B cell (primary cell): ENCODE measurements at regions not wholly inside any gene's neighbourhood (a gene's known extent, or its start where the extent isn't known, plus 50 kb on each side); places are given as distances from the start of the nearest gene placed in this dataset.

Source experiments
- ATAC-seq: fragments of 200-7000 bp; cut with Tn5 transposase; one replicate; pipeline ENCODE4 v1.10.0; 2021; ENCODE audit warnings: low read depth, mild to moderate bottlenecking, moderate number of reproducible peaks, moderate library complexity
- CTCF ChIA-PET: fragments of 350-600 bp; sonication (Branson Sonifier 250); formaldehyde crosslinking; loops from one replicate; lab custom pipeline; 2021; ENCODE audit warnings: antibody characterized with exemption, inconsistent platforms; lab: Charles Lee
- POLR2A ChIA-PET: fragments of 350-600 bp; sonication (Branson Sonifier 250); formaldehyde crosslinking; loops from one replicate; lab custom pipeline; 2021; ENCODE audit warnings: antibody characterized with exemption; lab: Charles Lee
- DNase-seq: peaks from one replicate; pipeline ENCODE4 v3.0.0; 2013
- H2AFZ ChIP-seq: 2 replicates; pipeline ENCODE4 v1.6.1; 2012; ENCODE audit warnings: mild to moderate bottlenecking, low read depth, low read length; ENCODE audit not compliant: insufficient read depth, poor library complexity, severe bottlenecking
- H3K27ac ChIP-seq, 2 donors: 1 replicate in 1 of 2; 2 replicates in 1 of 2; pipeline ENCODE4 v1.5.1; 2012 to 2013; ENCODE audit warnings: low read length in 2 of 2, mild to moderate bottlenecking in 2 of 2, moderate library complexity in 1 of 2
- H3K27me3 ChIP-seq, 4 experiments: fragments of 200-600 bp in 1 of 4; sonication (generic) in 1 of 4; replicated peaks in 1 of 4; 1 replicate in 2 of 4; 2 replicates in 2 of 4; pipeline versions ENCODE4 v1.6.1 to v1.7.0; 2013 to 2016; ENCODE audit warnings: low read length in 3 of 4, mild to moderate bottlenecking in 2 of 4, mixed read lengths in 1 of 4, moderate library complexity in 1 of 4; ENCODE audit not compliant: insufficient read depth in 4 of 4, control insufficient read depth in 3 of 4; ENCODE audit errors: control extremely low read depth in 1 of 4
- H3K36me3 ChIP-seq, 2 experiments: replicated peaks in 1 of 2; 1 replicate in 1 of 2; 2 replicates in 1 of 2; pipeline versions ENCODE4 v1.6.1 to v1.7.1; 2013; ENCODE audit warnings: low read length in 1 of 2; ENCODE audit not compliant: insufficient read depth in 2 of 2, control insufficient read depth in 1 of 2; ENCODE audit errors: control extremely low read depth in 1 of 2, extremely low read depth in 1 of 2
- H3K4me1 ChIP-seq, 2 donors: fragments of 200-600 bp in 1 of 2; sonication (generic) in 1 of 2; 1 replicate in 1 of 2; 2 replicates in 1 of 2; pipeline versions ENCODE4 v1.5.1 to v1.6.1; 2013 to 2017; ENCODE audit warnings: low read length in 2 of 2; ENCODE audit not compliant: control insufficient read depth in 2 of 2, insufficient read depth in 2 of 2
- H3K4me2 ChIP-seq: replicated peaks from 2 replicates; pipeline ENCODE3; 2012; ENCODE audit warnings: mild to moderate bottlenecking, low read depth, low read length; ENCODE audit not compliant: poor library complexity, severe bottlenecking
- H3K4me3 ChIP-seq, 5 experiments: fragments of 200-600 bp in 1 of 5; sonication (generic) in 1 of 5; 1 replicate in 3 of 5; 2 replicates in 2 of 5; pipeline versions ENCODE4 v1.5.1 to v1.7.0; 2011 to 2016; ENCODE audit warnings: low read length in 4 of 5, mild to moderate bottlenecking in 4 of 5, low read depth in 2 of 5, control low read depth in 1 of 5, moderate library complexity in 1 of 5; ENCODE audit not compliant: insufficient read depth in 1 of 5; ENCODE audit errors: control extremely low read depth in 1 of 5, extremely low read depth in 1 of 5
- H3K79me2 ChIP-seq: fragments of 200-600 bp; sonication (generic); one replicate; pipeline ENCODE4 v1.6.0; 2016; ENCODE audit warnings: low read length; ENCODE audit not compliant: control insufficient read depth, insufficient read depth
- H3K9ac ChIP-seq: fragments of 200-600 bp; sonication (generic); 2 replicates; pipeline ENCODE4 v1.6.1; 2017; ENCODE audit warnings: mild to moderate bottlenecking, low read length, moderate library complexity
- H3K9me3 ChIP-seq, 3 donors: one replicate each; pipeline versions ENCODE4 v1.6.1 to v1.7.1; 2013; ENCODE audit warnings: low read length in 2 of 3; ENCODE audit not compliant: control insufficient read depth in 2 of 3, insufficient read depth in 1 of 3; ENCODE audit errors: control extremely low read depth in 1 of 3
- H4K20me1 ChIP-seq: 2 replicates; pipeline ENCODE4 v1.6.0; 2012; ENCODE audit warnings: mild to moderate bottlenecking, low read length; ENCODE audit not compliant: insufficient read depth, control insufficient read depth, poor library complexity, severe bottlenecking
- H3K27ac Mint-ChIP-seq: one replicate; pipeline ENCODE4 v1.8.0; 2021; ENCODE audit warnings: mixed read lengths
- H3K27me3 Mint-ChIP-seq: one replicate; pipeline ENCODE4 v1.8.0; 2021; ENCODE audit warnings: mixed read lengths
- H3K4me1 Mint-ChIP-seq: one replicate; pipeline ENCODE4 v1.8.0; 2021; ENCODE audit warnings: mixed read lengths
- H3K4me3 Mint-ChIP-seq: one replicate; pipeline ENCODE4 v1.8.0; 2021; ENCODE audit warnings: mixed read lengths
- H3K9me3 Mint-ChIP-seq: one replicate; pipeline ENCODE4 v1.8.0; 2022; ENCODE audit warnings: mixed read lengths; ENCODE audit not compliant: insufficient read depth
- EZH2 ChIP-seq: IDR thresholded peaks from 2 replicates; pipeline ENCODE4 v1.6.1; 2012; ENCODE audit warnings: borderline replicate concordance, low read depth, mild to moderate bottlenecking, moderate library complexity, low read length; ENCODE audit not compliant: insufficient read depth, poor library complexity, severe bottlenecking
- WGBS: methylation state at CpG from one replicate; pipeline ENCODE4 v1.1.5; 2013; ENCODE audit warnings: missing lambda C conversion rate; ENCODE audit not compliant: insufficient coverage; 5-methylcytosine and 5-hydroxymethylcytosine counted together
- intact Hi-C: fragments of 100-400 bp; cut with micrococcal nuclease; formaldehyde crosslinking; loops from one replicate; pipeline ENCODE4 v1.10.0; 2022
- TF ChIP-seq, protein P1 (sequence below): fragments of 200-600 bp; IDR thresholded peaks from one replicate; pipeline ENCODE4 v1.8.0; 2022; ENCODE audit warnings: antibody characterized with exemption, mild to moderate bottlenecking

DNA sequence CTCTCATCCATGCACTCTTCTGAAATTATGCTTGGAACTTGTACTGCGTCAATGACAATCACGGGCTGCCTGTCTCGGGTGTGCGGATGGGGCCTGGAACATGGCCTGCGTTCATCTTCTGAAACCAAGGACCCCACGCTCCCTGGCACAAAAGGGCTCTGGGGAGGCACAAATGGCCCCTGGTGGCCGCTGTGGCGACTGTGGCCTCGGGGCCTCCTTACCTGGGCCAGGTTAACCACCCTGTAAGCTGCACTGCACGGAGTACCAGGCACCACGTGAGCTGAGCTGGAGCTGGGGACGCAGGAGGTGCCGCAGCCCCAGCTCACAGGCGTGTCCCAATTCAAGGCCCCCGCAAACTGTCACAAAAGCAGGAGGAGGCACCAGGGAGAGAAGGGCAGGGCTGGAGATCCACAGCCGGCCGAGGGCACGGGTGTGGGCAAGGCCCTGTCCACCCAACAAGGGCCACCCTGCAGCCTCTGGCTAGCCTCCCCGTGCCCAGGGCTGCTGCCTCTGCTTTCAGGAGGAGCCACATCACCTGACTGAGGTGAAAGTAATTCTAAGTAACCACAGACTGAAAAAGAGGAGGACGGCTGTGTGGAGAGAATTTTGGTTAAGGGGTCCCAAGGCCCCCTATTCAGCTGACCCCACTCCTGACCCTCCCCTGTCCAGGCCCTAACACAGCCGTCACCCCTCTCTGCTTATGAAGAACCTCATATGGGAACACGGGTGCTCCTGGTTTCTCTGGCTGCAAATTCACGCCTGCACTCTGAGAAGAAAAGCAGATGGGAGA lies 61.1 kb upstream of the GALNT9 start:
- Mint-ChIP-seq H3K4me1 (no peaks in the 10 kb centered on the region), H3K27me3 (peaks cover 18% of the 10 kb centered on the region), H3K27ac (no peak overlapping the region), H3K4me3 (no peak overlapping the region), H3K9me3 (no peaks in the 10 kb centered on the region)
- Histone ChIP-seq H3K4me2 (no peak overlapping the region), H3K4me3 (no peak overlapping the region), H2AFZ (no peak overlapping the region), H3K9me3 (peaks cover 0 to 6% (median 0%) of the 10 kb centered on the region in 3 donors), H3K79me2 (no peaks in the 10 kb centered on the region), H3K4me1 (no peaks in the 10 kb centered on the region), H3K27me3 (peaks cover 0 to 8% (median 1%) of the 10 kb centered on the region in 4 experiments), H3K27ac (no peak overlapping the region), H3K9ac (no peak overlapping the region), H4K20me1 (no peaks in the 10 kb centered on the region), H3K36me3 (no peaks in the 10 kb centered on the region)
- ChIA-PET CTCF (no interaction called here), POLR2A (no interaction called here)
- WGBS = 89% methylated on average over 20 of the region's 23 CpGs
- intact Hi-C loops = no loop called here
- no peak for TF ChIP-seq EZH2
- TF ChIP-seq, protein P1, sequence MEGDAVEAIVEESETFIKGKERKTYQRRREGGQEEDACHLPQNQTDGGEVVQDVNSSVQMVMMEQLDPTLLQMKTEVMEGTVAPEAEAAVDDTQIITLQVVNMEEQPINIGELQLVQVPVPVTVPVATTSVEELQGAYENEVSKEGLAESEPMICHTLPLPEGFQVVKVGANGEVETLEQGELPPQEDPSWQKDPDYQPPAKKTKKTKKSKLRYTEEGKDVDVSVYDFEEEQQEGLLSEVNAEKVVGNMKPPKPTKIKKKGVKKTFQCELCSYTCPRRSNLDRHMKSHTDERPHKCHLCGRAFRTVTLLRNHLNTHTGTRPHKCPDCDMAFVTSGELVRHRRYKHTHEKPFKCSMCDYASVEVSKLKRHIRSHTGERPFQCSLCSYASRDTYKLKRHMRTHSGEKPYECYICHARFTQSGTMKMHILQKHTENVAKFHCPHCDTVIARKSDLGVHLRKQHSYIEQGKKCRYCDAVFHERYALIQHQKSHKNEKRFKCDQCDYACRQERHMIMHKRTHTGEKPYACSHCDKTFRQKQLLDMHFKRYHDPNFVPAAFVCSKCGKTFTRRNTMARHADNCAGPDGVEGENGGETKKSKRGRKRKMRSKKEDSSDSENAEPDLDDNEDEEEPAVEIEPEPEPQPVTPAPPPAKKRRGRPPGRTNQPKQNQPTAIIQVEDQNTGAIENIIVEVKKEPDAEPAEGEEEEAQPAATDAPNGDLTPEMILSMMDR = no peak
- ATAC-seq (no peak), DNase-seq (no peak)

DNA sequence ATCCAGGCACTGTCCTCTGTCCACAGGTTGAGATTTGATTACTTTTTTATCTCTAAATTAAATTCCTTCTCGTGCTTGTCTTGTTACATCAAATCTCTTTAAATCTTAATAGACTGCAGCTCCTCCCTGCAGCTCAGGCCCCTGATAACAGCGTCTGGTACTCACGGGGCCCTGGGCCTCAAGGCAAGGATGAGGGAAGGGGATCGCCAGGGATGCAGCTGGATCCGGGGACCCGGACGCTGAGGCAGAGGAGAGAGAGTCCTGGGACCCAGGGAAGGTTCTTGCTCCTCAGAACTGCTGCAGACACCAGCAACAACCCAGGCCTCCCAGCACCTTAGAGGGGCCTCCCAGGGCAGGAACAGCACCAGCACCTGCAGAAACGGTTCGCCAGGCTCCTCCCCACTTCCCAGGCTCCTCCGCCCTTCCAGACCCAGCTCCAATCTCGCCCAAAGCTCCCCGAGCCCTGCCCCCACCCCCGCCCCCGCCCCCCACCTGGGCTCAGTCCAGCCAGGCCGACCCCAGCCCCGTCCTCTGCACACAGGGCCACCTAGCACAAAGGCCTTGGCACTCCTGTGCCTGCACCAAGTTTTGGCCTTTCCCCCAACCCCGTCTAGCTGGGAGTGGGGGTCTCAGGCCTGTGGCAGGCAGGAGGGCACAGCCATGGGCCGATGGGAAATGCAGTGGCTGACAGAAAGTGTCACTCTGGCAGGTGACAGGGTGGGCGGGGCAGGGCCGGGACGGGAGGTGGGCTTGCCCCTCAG lies 60.3 kb upstream of the GALNT9 start:
- H3K4me1 Mint-ChIP-seq = no peaks in the 10 kb centered on the region
- Histone ChIP-seq H3K36me3 (no peaks in the 10 kb centered on the region), H3K79me2 (no peaks in the 10 kb centered on the region), H3K9ac (no peak overlapping the region), H3K9me3 (peaks cover 0 to 6% (median 0%) of the 10 kb centered on the region in 3 donors), H3K4me2 (no peak overlapping the region), H3K4me1 (no peaks in the 10 kb centered on the region), H4K20me1 (no peaks in the 10 kb centered on the region), H3K27ac (no peak overlapping the region), H3K27me3 (peaks cover 0 to 11% (median 1%) of the 10 kb centered on the region in 4 experiments), H2AFZ (no peak overlapping the region), H3K4me3 (no peak overlapping the region)
- intact Hi-C loops = no loop called here
- WGBS = 69% methylated on average over 14 of the region's 21 CpGs
- DNase-seq (no peak), ATAC-seq (no peak)
- H3K4me3 Mint-ChIP-seq = no peak overlapping the region
- no peak overlapping the region for H3K27ac Mint-ChIP-seq
- peaks cover 18% of the 10 kb centered on the region for H3K27me3 Mint-ChIP-seq
- H3K9me3 Mint-ChIP-seq = no peaks in the 10 kb centered on the region
- ChIA-PET POLR2A (no interaction called here), CTCF (no interaction called here)
- TF ChIP-seq, protein P1 = no peak
- TF ChIP-seq EZH2 = no peak
